HepG2 (cell line): ENCODE measurements at regions not wholly inside any gene's neighbourhood (a gene's known extent, or its start where the extent isn't known, plus 50 kb on each side); places are given as distances from the start of the nearest gene placed in this dataset.
A peak's percentile ranks its signal among the peaks of the same experiment; 100 is the strongest.

Experiments used
- FOXJ3 ChIP-seq: sonication (generic); formaldehyde crosslinking; IDR thresholded peaks from 2 replicates; pipeline ENCODE4 v1.4.0; 2020; ENCODE audit warnings: missing genetic modification reagents, mild to moderate bottlenecking, borderline replicate concordance
- HNRNPH1 ChIP-seq: fragments of 200-400 bp; formaldehyde crosslinking; optimal IDR thresholded peaks from 2 replicates; pipeline ENCODE3; 2017; ENCODE audit warnings: mild to moderate bottlenecking, low read depth, low read length
- MZF1 ChIP-seq: sonication (generic); formaldehyde crosslinking; IDR thresholded peaks from 2 replicates; pipeline ENCODE4 v1.8.1; 2023; ENCODE audit warnings: mild to moderate bottlenecking, missing genetic modification reagents, borderline replicate concordance
- NRL ChIP-seq: sonication (generic); formaldehyde crosslinking; IDR thresholded peaks from 2 replicates; pipeline ENCODE4 v1.5.0; 2020; ENCODE audit warnings: missing genetic modification reagents, mild to moderate bottlenecking, moderate library complexity, borderline replicate concordance
- PHF20 ChIP-seq: sonication (generic); formaldehyde crosslinking; IDR thresholded peaks from 2 replicates; pipeline ENCODE4 v1.5.0; 2020; ENCODE audit warnings: mild to moderate bottlenecking, missing genetic modification reagents
- TBX3 ChIP-seq: fragments of 450-650 bp; IDR thresholded peaks from 2 replicates; pipeline ENCODE4 v1.6.1; 2017; ENCODE audit warnings: antibody characterized with exemption, mild to moderate bottlenecking, inconsistent platforms, borderline replicate concordance
- ZFP90 ChIP-seq: sonication (generic); formaldehyde crosslinking; IDR thresholded peaks from 2 replicates; pipeline ENCODE4 v1.8.0; 2022; ENCODE audit warnings: missing genetic modification reagents, mild to moderate bottlenecking, inconsistent platforms, borderline replicate concordance
- ZFX ChIP-seq: sonication (generic); formaldehyde crosslinking; IDR thresholded peaks from 2 replicates; pipeline ENCODE4 v1.4.0; 2020; ENCODE audit warnings: mild to moderate bottlenecking, low read depth, missing genetic modification reagents, moderate library complexity
- ZFY ChIP-seq: sonication (generic); formaldehyde crosslinking; IDR thresholded peaks from 2 replicates; pipeline ENCODE4 v1.4.0; 2020; ENCODE audit warnings: missing genetic modification reagents
- ZMAT3 ChIP-seq: sonication (generic); formaldehyde crosslinking; conservative IDR thresholded peaks from 2 replicates; pipeline ENCODE4 v1.7.0; 2021; ENCODE audit warnings: missing genetic modification reagents
- ZNF543 ChIP-seq: sonication (generic); formaldehyde crosslinking; IDR thresholded peaks from 2 replicates; pipeline ENCODE4 v1.4.0; 2020; ENCODE audit warnings: mild to moderate bottlenecking, missing genetic modification reagents
- ZNF577 ChIP-seq: sonication (generic); formaldehyde crosslinking; IDR thresholded peaks from 2 replicates; pipeline ENCODE4 v1.4.0; 2020; ENCODE audit warnings: mild to moderate bottlenecking, low read depth, missing genetic modification reagents, borderline replicate concordance
- ZNF772 ChIP-seq: sonication (generic); formaldehyde crosslinking; IDR thresholded peaks from 2 replicates; pipeline ENCODE4 v1.5.0; 2020; ENCODE audit warnings: mild to moderate bottlenecking, missing genetic modification reagents
- TF ChIP-seq, protein P1 (sequence below): sonication (generic); formaldehyde crosslinking; IDR thresholded peaks from 2 replicates; pipeline ENCODE4 v1.4.0; 2020; ENCODE audit warnings: missing genetic modification reagents
- TF ChIP-seq, protein P2 (sequence below): sonication (generic); formaldehyde crosslinking; IDR thresholded peaks from 2 replicates; pipeline ENCODE4 v1.8.1; 2023; ENCODE audit warnings: mild to moderate bottlenecking, missing genetic modification reagents, borderline replicate concordance
- TF ChIP-seq, protein P3 (sequence below): sonication (generic); formaldehyde crosslinking; IDR thresholded peaks from 2 replicates; pipeline ENCODE4 v1.9.0; 2021; ENCODE audit warnings: missing genetic modification reagents, mild to moderate bottlenecking, borderline replicate concordance
- TF ChIP-seq, protein P4 (sequence below): sonication (generic); formaldehyde crosslinking; IDR thresholded peaks from 2 replicates; pipeline ENCODE4 v1.8.1; 2023; ENCODE audit warnings: mild to moderate bottlenecking, inconsistent platforms, moderate library complexity, missing genetic modification reagents, borderline replicate concordance
- TF ChIP-seq, protein P5 (sequence below): sonication (generic); formaldehyde crosslinking; IDR thresholded peaks from 2 replicates; pipeline ENCODE4 v1.4.0; 2020; ENCODE audit warnings: missing genetic modification reagents
- TF ChIP-seq, protein P6 (sequence below): sonication (generic); formaldehyde crosslinking; IDR thresholded peaks from 2 replicates; pipeline ENCODE4 v1.5.1; 2020; ENCODE audit warnings: mild to moderate bottlenecking, missing genetic modification reagents

DNA sequence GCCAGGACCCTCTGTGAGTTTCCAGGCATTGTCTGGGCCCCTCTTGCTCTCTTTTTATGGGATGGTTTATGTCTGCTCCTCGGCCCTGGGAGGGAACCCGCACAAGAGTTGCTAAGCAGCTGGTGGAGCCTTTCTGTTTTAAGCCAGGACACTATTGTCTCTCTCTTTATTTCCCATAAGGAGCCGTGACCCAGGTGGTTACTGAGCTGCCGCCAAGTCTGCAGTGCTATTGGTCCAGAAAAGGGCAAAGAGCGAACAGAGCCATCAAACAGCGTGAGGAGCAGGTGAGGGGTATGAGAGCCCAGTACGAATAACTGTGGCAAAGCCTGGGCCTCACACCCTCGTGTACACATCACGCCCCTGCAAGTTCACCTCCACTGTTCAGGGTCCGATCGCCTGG lies 280.2 kb downstream of the SHQ1 start (continued):
- TF ChIP-seq, protein P1, sequence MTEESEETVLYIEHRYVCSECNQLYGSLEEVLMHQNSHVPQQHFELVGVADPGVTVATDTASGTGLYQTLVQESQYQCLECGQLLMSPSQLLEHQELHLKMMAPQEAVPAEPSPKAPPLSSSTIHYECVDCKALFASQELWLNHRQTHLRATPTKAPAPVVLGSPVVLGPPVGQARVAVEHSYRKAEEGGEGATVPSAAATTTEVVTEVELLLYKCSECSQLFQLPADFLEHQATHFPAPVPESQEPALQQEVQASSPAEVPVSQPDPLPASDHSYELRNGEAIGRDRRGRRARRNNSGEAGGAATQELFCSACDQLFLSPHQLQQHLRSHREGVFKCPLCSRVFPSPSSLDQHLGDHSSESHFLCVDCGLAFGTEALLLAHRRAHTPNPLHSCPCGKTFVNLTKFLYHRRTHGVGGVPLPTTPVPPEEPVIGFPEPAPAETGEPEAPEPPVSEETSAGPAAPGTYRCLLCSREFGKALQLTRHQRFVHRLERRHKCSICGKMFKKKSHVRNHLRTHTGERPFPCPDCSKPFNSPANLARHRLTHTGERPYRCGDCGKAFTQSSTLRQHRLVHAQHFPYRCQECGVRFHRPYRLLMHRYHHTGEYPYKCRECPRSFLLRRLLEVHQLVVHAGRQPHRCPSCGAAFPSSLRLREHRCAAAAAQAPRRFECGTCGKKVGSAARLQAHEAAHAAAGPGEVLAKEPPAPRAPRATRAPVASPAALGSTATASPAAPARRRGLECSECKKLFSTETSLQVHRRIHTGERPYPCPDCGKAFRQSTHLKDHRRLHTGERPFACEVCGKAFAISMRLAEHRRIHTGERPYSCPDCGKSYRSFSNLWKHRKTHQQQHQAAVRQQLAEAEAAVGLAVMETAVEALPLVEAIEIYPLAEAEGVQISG (CRISPR knock-in tag): 0 out of 2 replicates have a peak, but pooled peaks have one; percentile 24
- TF ChIP-seq, protein P2, sequence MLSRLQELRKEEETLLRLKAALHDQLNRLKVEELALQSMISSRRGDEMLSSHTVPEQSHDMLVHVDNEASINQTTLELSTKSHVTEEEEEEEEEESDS (CRISPR knock-in tag): no peak
- no peak for TF ChIP-seq HNRNPH1
- 0 out of 2 replicates have a peak, but pooled peaks have one; percentile 69 for TF ChIP-seq NRL (CRISPR knock-in tag)
- TF ChIP-seq TBX3: no peak
- TF ChIP-seq, protein P3, sequence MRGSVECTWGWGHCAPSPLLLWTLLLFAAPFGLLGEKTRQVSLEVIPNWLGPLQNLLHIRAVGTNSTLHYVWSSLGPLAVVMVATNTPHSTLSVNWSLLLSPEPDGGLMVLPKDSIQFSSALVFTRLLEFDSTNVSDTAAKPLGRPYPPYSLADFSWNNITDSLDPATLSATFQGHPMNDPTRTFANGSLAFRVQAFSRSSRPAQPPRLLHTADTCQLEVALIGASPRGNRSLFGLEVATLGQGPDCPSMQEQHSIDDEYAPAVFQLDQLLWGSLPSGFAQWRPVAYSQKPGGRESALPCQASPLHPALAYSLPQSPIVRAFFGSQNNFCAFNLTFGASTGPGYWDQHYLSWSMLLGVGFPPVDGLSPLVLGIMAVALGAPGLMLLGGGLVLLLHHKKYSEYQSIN (CRISPR knock-in tag): no peak
- no peak for TF ChIP-seq ZNF543 (CRISPR knock-in tag)
- TF ChIP-seq, protein P4, sequence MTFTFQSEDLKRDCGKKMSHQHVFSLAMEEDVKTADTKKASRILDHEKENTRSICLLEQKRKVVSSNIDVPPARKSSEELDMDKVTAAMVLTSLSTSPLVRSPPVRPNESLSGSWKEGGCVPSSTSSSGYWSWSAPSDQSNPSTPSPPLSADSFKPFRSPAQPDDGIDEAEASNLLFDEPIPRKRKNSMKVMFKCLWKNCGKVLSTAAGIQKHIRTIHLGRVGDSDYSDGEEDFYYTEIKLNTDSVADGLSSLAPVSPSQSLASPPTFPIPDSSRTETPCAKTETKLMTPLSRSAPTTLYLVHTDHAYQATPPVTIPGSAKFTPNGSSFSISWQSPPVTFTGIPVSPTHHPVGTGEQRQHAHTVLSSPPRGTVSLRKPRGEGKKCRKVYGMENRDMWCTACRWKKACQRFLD: no peak
- TF ChIP-seq PHF20 (CRISPR knock-in tag): no peak
- TF ChIP-seq, protein P5, sequence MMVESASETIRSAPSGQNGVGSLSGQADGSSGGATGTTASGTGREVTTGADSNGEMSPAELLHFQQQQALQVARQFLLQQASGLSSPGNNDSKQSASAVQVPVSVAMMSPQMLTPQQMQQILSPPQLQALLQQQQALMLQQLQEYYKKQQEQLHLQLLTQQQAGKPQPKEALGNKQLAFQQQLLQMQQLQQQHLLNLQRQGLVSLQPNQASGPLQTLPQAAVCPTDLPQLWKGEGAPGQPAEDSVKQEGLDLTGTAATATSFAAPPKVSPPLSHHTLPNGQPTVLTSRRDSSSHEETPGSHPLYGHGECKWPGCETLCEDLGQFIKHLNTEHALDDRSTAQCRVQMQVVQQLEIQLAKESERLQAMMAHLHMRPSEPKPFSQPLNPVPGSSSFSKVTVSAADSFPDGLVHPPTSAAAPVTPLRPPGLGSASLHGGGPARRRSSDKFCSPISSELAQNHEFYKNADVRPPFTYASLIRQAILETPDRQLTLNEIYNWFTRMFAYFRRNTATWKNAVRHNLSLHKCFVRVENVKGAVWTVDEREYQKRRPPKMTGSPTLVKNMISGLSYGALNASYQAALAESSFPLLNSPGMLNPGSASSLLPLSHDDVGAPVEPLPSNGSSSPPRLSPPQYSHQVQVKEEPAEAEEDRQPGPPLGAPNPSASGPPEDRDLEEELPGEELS: peak; percentile 16; the same call in 1 of the 2 replicates
- TF ChIP-seq, protein P6, sequence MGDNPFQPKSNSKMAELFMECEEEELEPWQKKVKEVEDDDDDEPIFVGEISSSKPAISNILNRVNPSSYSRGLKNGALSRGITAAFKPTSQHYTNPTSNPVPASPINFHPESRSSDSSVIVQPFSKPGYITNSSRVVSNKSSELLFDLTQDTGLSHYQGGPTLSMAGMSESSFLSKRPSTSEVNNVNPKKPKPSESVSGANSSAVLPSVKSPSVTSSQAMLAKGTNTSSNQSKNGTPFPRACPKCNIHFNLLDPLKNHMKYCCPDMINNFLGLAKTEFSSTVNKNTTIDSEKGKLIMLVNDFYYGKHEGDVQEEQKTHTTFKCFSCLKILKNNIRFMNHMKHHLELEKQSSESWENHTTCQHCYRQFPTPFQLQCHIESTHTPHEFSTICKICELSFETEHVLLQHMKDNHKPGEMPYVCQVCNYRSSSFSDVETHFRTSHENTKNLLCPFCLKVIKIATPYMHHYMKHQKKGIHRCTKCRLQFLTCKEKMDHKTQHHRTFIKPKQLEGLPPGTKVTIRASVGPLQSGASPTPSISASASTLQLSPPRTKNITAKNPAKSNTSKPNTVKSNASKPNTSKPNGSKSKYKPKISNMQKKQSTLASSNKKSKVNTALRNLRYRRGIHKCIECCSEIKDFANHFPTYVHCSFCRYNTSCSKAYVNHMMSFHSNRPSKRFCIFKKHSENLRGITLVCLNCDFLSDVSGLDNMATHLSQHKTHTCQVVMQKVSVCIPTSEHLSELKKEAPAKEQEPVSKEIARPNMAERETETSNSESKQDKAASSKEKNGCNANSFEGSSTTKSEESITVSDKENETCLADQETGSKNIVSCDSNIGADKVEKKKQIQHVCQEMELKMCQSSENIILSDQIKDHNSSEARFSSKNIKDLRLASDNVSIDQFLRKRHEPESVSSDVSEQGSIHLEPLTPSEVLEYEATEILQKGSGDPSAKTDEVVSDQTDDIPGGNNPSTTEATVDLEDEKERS (CRISPR knock-in tag): no peak
- TF ChIP-seq ZFY (CRISPR knock-in tag): no peak
- TF ChIP-seq ZNF577: no peak
- peak; percentile 48 for TF ChIP-seq ZFX (CRISPR knock-in tag)
- TF ChIP-seq ZFP90 (CRISPR knock-in tag): no peak
- 0 out of 2 replicates have a peak, but pooled peaks have one; percentile 30 for TF ChIP-seq ZNF772
- TF ChIP-seq FOXJ3 (CRISPR knock-in tag): no peak
- no peak for TF ChIP-seq MZF1 (CRISPR knock-in tag)
- peak; percentile 56; the same call in 1 of the 2 replicates for TF ChIP-seq ZMAT3 (CRISPR knock-in tag)
